Adrenal gland (tissue), 5 donors: ENCODE measurements at regions not wholly inside any gene's neighbourhood (a gene's known extent, or its start where the extent isn't known, plus 50 kb on each side); places are given as distances from the start of the nearest gene placed in this dataset.

Source experiments
- POLR2A ChIP-seq, 2 donors: fragments of 450-650 bp; IDR thresholded peaks; one replicate each; pipeline ENCODE4 v1.6.1; 2017; ENCODE audit warnings: antibody characterized with exemption in 2 of 2, mild to moderate bottlenecking in 2 of 2, moderate library complexity in 1 of 2
- TF ChIP-seq, protein P1 (sequence below), 6 experiments: fragments of 450-650 bp in 4 of 6; fragments of 200-600 bp in 2 of 6; sonication (generic) in 1 of 6; IDR thresholded peaks; 1 replicate in 5 of 6; 2 replicates in 1 of 6; pipeline versions ENCODE4 v1.5.1 to v1.8.0; 2016 to 2021; ENCODE audit warnings: antibody characterized with exemption in 6 of 6, mild to moderate bottlenecking in 2 of 6, moderate library complexity in 1 of 6
- donor health status: DM: no; HTN: no; CAD: no.

DNA sequence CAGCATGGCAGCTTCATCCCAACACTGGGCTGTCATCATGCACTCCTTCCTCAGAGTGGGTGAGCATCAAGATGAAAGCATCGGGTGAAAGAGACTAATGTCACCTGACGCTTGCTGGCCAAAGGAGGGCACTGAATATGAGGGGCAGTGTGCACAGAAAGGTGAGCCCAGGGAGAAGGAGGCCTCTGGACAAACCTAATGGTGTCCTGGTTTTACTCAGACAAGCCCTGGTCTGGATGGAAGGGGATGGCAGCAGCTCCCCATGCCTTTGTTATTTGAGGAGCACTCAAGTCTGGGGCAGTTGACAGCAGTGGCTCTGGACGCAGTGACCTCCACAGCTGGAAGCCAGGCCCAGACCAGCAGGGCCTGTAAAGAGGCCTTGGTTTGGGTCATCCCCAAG is 209.7 kb downstream of the SMAD2 start:
- no peak for TF ChIP-seq POLR2A (IDR thresholded peaks at IDR 0.05)
- TF ChIP-seq, protein P1, sequence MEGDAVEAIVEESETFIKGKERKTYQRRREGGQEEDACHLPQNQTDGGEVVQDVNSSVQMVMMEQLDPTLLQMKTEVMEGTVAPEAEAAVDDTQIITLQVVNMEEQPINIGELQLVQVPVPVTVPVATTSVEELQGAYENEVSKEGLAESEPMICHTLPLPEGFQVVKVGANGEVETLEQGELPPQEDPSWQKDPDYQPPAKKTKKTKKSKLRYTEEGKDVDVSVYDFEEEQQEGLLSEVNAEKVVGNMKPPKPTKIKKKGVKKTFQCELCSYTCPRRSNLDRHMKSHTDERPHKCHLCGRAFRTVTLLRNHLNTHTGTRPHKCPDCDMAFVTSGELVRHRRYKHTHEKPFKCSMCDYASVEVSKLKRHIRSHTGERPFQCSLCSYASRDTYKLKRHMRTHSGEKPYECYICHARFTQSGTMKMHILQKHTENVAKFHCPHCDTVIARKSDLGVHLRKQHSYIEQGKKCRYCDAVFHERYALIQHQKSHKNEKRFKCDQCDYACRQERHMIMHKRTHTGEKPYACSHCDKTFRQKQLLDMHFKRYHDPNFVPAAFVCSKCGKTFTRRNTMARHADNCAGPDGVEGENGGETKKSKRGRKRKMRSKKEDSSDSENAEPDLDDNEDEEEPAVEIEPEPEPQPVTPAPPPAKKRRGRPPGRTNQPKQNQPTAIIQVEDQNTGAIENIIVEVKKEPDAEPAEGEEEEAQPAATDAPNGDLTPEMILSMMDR (IDR thresholded peaks at IDR 0.05), result no peak
